HCT116 (cell line): ENCODE measurements at regions not wholly inside any gene's neighbourhood (a gene's known extent, or its start where the extent isn't known, plus 50 kb on each side); places are given as distances from the start of the nearest gene placed in this dataset.

Experiments
- ATAC-seq: fragments of 200-7000 bp; cut with Tn5 transposase; 2 replicates; pipeline ENCODE4 v1.9.1; 2020; ENCODE audit warnings: mild to moderate bottlenecking, moderate library complexity
- BruUV-seq: library from RNA; stranded (reverse); fragments of 400-500 nt; replicated peaks from 2 replicates; lab custom pipeline; 2021; lab: Mats Ljungman, UMichigan
- CTCF ChIA-PET: fragments of 300-600 bp; sonication (Branson Sonifier 250); formaldehyde crosslinking; loops from one replicate; lab custom pipeline; 2021; ENCODE audit warnings: antibody characterized with exemption; lab: Charles Lee
- POLR2A ChIA-PET: fragments of 300-600, 350-600 bp; sonication (Branson Sonifier 250); formaldehyde crosslinking; loops from one replicate; lab custom pipeline; 2021; ENCODE audit warnings: antibody characterized with exemption; lab: Charles Lee
- RAD21 ChIA-PET, 2 experiments: fragments of 300-600 bp; sonication (Branson Sonifier 250); formaldehyde crosslinking; loops; one replicate each; lab custom pipeline; 2023; ENCODE audit warnings: low total read pairs in 2 of 2; ENCODE audit not compliant: uncharacterized antibody in 2 of 2, unreplicated experiment in 2 of 2, low non-redundant PET in 1 of 2; lab: Charles Lee
- DNase-seq: peaks from one replicate; pipeline ENCODE4 v3.0.0-alpha.2; 2010; ENCODE audit warnings: low read depth, low spot score
- H2AFZ ChIP-seq: fragments of 200-600 bp; shearing (Covaris generic), sonication (generic); 2 replicates; pipeline ENCODE4 v1.6.1; 2017; ENCODE audit warnings: low read depth, mixed run types, mixed read lengths, antibody characterized with exemption, low read length; ENCODE audit not compliant: poor library complexity, severe bottlenecking
- H3K27ac ChIP-seq: 2 replicates; pipeline ENCODE4 v1.5.1; 2012; ENCODE audit warnings: low read depth, low read length
- H3K27me3 ChIP-seq: fragments of 200-600 bp; sonication (generic); 2 replicates; pipeline ENCODE4 v1.6.1; 2016; ENCODE audit warnings: mixed run types, low read length, mixed read lengths; ENCODE audit not compliant: insufficient read depth
- H3K36me3 ChIP-seq, 2 experiments: fragments of 200-500 bp in 1 of 2; fragments of 200-600 bp in 1 of 2; sonication (Bioruptor generic) in 1 of 2; sonication (generic) in 1 of 2; 2 replicates each; pipeline versions ENCODE4 v1.5.1 to v1.6.1; 2014 to 2016; ENCODE audit warnings: low read length in 2 of 2, inconsistent platforms in 1 of 2, mixed read lengths in 1 of 2, mixed run types in 1 of 2; ENCODE audit not compliant: insufficient read depth in 2 of 2, control insufficient read depth in 1 of 2
- H3K4me1 ChIP-seq, 2 experiments: fragments of 200-600 bp in 1 of 2; sonication (generic) in 1 of 2; 2 replicates each; pipeline versions ENCODE4 v1.5.1 to v1.6.1; 2012 to 2017; ENCODE audit warnings: low read length in 2 of 2, inconsistent platforms in 1 of 2, mild to moderate bottlenecking in 1 of 2, mixed read lengths in 1 of 2, mixed run types in 1 of 2, moderate library complexity in 1 of 2; ENCODE audit not compliant: insufficient read depth in 2 of 2, control insufficient read depth in 1 of 2
- H3K4me2 ChIP-seq: fragments of 200-600 bp; sonication (generic); 2 replicates; pipeline ENCODE4 v1.6.1; 2017; ENCODE audit warnings: mixed run types, low read length, mixed read lengths
- H3K4me3 ChIP-seq, 2 experiments: fragments of 200-600 bp in 1 of 2; sonication (generic) in 1 of 2; replicated peaks in 1 of 2; 2 replicates each; pipeline ENCODE4 v1.5.1; 2011 to 2016; ENCODE audit warnings: low read length in 2 of 2, control low read depth in 1 of 2, low read depth in 1 of 2, mild to moderate bottlenecking in 1 of 2, mixed read lengths in 1 of 2, mixed run types in 1 of 2
- H3K79me2 ChIP-seq: fragments of 200-600 bp; sonication (generic); 2 replicates; pipeline ENCODE4 v1.6.1; 2017; ENCODE audit warnings: mild to moderate bottlenecking, mixed run types, low read length, moderate library complexity, mixed read lengths; ENCODE audit not compliant: insufficient read depth
- H3K9ac ChIP-seq: fragments of 200-600 bp; sonication (generic); 2 replicates; pipeline ENCODE4 v1.6.1; 2016; ENCODE audit warnings: low read length, mixed read lengths
- H3K9me2 ChIP-seq: fragments of 200-600 bp; sonication (generic), shearing (Covaris generic); 2 replicates; pipeline ENCODE4 v1.6.1; 2017; ENCODE audit warnings: mixed run types, mild to moderate bottlenecking, moderate library complexity; ENCODE audit not compliant: insufficient read depth
- H3K9me3 ChIP-seq, 2 experiments: fragments of 200-500 bp in 1 of 2; fragments of 200-600 bp in 1 of 2; sonication (Bioruptor generic) in 1 of 2; sonication (generic) in 1 of 2; 2 replicates each; pipeline ENCODE4 v1.6.1; 2014 to 2017; ENCODE audit warnings: low read length in 2 of 2, mixed read lengths in 2 of 2, inconsistent platforms in 1 of 2, low read depth in 1 of 2, mild to moderate bottlenecking in 1 of 2, mixed run types in 1 of 2, moderate library complexity in 1 of 2; ENCODE audit not compliant: control insufficient read depth in 1 of 2, insufficient read depth in 1 of 2
- H4K20me1 ChIP-seq: fragments of 200-600 bp; sonication (generic), shearing (Covaris generic); 2 replicates; pipeline ENCODE4 v1.6.1; 2017; ENCODE audit warnings: mixed run types, mild to moderate bottlenecking, moderate library complexity; ENCODE audit not compliant: insufficient read depth
- EGR1 ChIP-seq: IDR thresholded peaks from 2 replicates; pipeline ENCODE4 v1.6.1; 2012; ENCODE audit warnings: low read depth
- ELF1 ChIP-seq: IDR thresholded peaks from 2 replicates; pipeline ENCODE4 v1.6.1; 2012; ENCODE audit warnings: low read depth, borderline replicate concordance
- EZH2phosphoT487 ChIP-seq: fragments of 200-600 bp; IDR thresholded peaks from 2 replicates; pipeline ENCODE4 v1.6.1; 2018; ENCODE audit warnings: antibody characterized with exemption, borderline replicate concordance
- FOSL1 ChIP-seq: IDR thresholded peaks from 2 replicates; pipeline ENCODE4 v1.6.1; 2012; ENCODE audit warnings: low read depth
- JUND ChIP-seq: IDR thresholded peaks from 2 replicates; pipeline ENCODE4 v1.6.1; 2012
- MAX ChIP-seq: IDR thresholded peaks from 2 replicates; pipeline ENCODE4 v1.6.1; 2012
- POLR2A ChIP-seq: IDR thresholded peaks from 2 replicates; pipeline ENCODE4 v1.7.0; 2011; ENCODE audit warnings: borderline replicate concordance; ENCODE audit not compliant: insufficient read depth, insufficient read length; ENCODE audit errors: extremely low read depth
- RAD21 ChIP-seq: IDR thresholded peaks from 2 replicates; pipeline ENCODE4 v1.6.1; 2012; ENCODE audit warnings: low read depth, mild to moderate bottlenecking
- REST ChIP-seq: IDR thresholded peaks from 2 replicates; pipeline ENCODE4 v1.6.1; 2012; ENCODE audit warnings: low read depth
- SIN3A ChIP-seq: IDR thresholded peaks from 2 replicates; pipeline ENCODE4 v1.6.1; 2012; ENCODE audit warnings: low read depth
- SRF ChIP-seq: IDR thresholded peaks from 2 replicates; pipeline ENCODE4 v1.6.1; 2012; ENCODE audit warnings: low read depth
- YY1 ChIP-seq: IDR thresholded peaks from 2 replicates; pipeline ENCODE4 v1.6.1; 2011; ENCODE audit warnings: low read length, low read depth, moderate library complexity, mild to moderate bottlenecking; ENCODE audit not compliant: insufficient replicate concordance; ENCODE audit errors: extremely low read depth
- ZFX ChIP-seq: fragments of 450-650 bp; IDR thresholded peaks from 2 replicates; pipeline ENCODE4 v1.6.1; 2017
- ZNF274 ChIP-seq: fragments of 200-500 bp; sonication (Bioruptor generic); IDR thresholded peaks from 2 replicates; pipeline ENCODE4 v1.6.1; 2014; ENCODE audit warnings: mild to moderate bottlenecking, low read depth, low read length, inconsistent platforms
- intact Hi-C: fragments of 100-400 bp; cut with micrococcal nuclease; formaldehyde crosslinking; loops from 2 replicates; pipeline ENCODE4 v1.10.0; 2022
- TF ChIP-seq, protein P1 (sequence below): IDR thresholded peaks from 2 replicates; pipeline ENCODE4 v1.6.1; 2012
- TF ChIP-seq, protein P2 (sequence below): IDR thresholded peaks from 2 replicates; pipeline ENCODE4 v1.6.1; 2011; ENCODE audit warnings: mild to moderate bottlenecking, low read length, moderate library complexity; ENCODE audit not compliant: insufficient replicate concordance; ENCODE audit errors: extremely low read depth

- Histone ChIP-seq H3K79me2 (no peaks in the 10 kb centered on the region), H3K9ac (no peak overlapping the region), H3K4me1 (no peaks in the 10 kb centered on the region), H3K4me3 (no peak overlapping the region), H3K9me3 (no peaks in the 10 kb centered on the region), H3K4me2 (no peak overlapping the region), H3K27ac (no peak overlapping the region), H2AFZ (no peak overlapping the region), H3K36me3 (no peaks in the 10 kb centered on the region), H3K9me2 (no peaks in the 10 kb centered on the region), H4K20me1 (no peaks in the 10 kb centered on the region), H3K27me3 (peaks cover 16% of the 10 kb centered on the region; the same call in 1 of the 2 replicates)
- ATAC-seq: no peak
- no TSS peak for BruUV-seq
- DNase-seq: no peak
- TF ChIP-seq POLR2A: no peak
- TF ChIP-seq MAX: no peak
- TF ChIP-seq ELF1: no peak
- TF ChIP-seq RAD21: no peak
- no peak for TF ChIP-seq FOSL1
- TF ChIP-seq, protein P1, sequence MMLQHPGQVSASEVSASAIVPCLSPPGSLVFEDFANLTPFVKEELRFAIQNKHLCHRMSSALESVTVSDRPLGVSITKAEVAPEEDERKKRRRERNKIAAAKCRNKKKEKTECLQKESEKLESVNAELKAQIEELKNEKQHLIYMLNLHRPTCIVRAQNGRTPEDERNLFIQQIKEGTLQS: no peak
- no peak for TF ChIP-seq EZH2phosphoT487
- TF ChIP-seq JUND: no peak
- no peak for TF ChIP-seq SRF
- TF ChIP-seq, protein P2, sequence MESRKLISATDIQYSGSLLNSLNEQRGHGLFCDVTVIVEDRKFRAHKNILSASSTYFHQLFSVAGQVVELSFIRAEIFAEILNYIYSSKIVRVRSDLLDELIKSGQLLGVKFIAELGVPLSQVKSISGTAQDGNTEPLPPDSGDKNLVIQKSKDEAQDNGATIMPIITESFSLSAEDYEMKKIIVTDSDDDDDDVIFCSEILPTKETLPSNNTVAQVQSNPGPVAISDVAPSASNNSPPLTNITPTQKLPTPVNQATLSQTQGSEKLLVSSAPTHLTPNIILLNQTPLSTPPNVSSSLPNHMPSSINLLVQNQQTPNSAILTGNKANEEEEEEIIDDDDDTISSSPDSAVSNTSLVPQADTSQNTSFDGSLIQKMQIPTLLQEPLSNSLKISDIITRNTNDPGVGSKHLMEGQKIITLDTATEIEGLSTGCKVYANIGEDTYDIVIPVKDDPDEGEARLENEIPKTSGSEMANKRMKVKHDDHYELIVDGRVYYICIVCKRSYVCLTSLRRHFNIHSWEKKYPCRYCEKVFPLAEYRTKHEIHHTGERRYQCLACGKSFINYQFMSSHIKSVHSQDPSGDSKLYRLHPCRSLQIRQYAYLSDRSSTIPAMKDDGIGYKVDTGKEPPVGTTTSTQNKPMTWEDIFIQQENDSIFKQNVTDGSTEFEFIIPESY: no peak
- TF ChIP-seq ZNF274: no peak
- no peak for TF ChIP-seq EGR1
- TF ChIP-seq REST: no peak
- TF ChIP-seq ZFX: no peak
- no peak for TF ChIP-seq SIN3A
- no peak for TF ChIP-seq YY1
- TF ChIP-seq, all 23 proteins: peak for 0
- POLR2A ChIA-PET: no interaction called here
- CTCF ChIA-PET: no interaction called here
- RAD21 ChIA-PET: no interaction called here
- intact Hi-C loops: no loop called here
These were observed 238.3 kb downstream of the TEX29 start for GRCh38 chr13:111558700-111559088.
